CD14-positive monocyte (primary cell): ENCODE measurements at regions not wholly inside any gene's neighbourhood (a gene's known extent, or its start where the extent isn't known, plus 50 kb on each side); places are given as distances from the start of the nearest gene placed in this dataset.
"Not testable (repeated sequence)": the region's sequence is repeated elsewhere in the genome, so short reads cannot be mapped to it uniquely, and the experiment has no call there.

ENCODE experiments used
- DNase-seq, 3 donors: peaks; one replicate each; pipeline ENCODE4 v3.0.0-alpha.2; 2011 to 2022
- H2AFZ ChIP-seq: 2 replicates; pipeline ENCODE4 v1.6.0; 2012; ENCODE audit warnings: mild to moderate bottlenecking, low read depth, low read length, inconsistent platforms; ENCODE audit not compliant: insufficient read depth, poor library complexity, severe bottlenecking
- H3K27ac ChIP-seq, 2 donors: 1 replicate in 1 of 2; 2 replicates in 1 of 2; pipeline ENCODE4 v1.5.1; 2012 to 2013; ENCODE audit warnings: low read length in 2 of 2, control low read depth in 1 of 2, inconsistent platforms in 1 of 2, low read depth in 1 of 2, mild to moderate bottlenecking in 1 of 2
- H3K27me3 ChIP-seq, 2 donors: one replicate each; pipeline versions ENCODE4 v1.6.0 to v1.6.1; 2011 to 2013; ENCODE audit warnings: low read length in 2 of 2; ENCODE audit not compliant: control insufficient read depth in 2 of 2, insufficient read depth in 2 of 2
- H3K36me3 ChIP-seq, 2 donors: replicated peaks in 1 of 2; 1 replicate in 1 of 2; 2 replicates in 1 of 2; pipeline versions ENCODE4 v1.5.1 to v1.6.1; 2012 to 2013; ENCODE audit warnings: low read length in 2 of 2, control low read depth in 1 of 2, inconsistent platforms in 1 of 2, mild to moderate bottlenecking in 1 of 2; ENCODE audit not compliant: insufficient read depth in 2 of 2, control insufficient read depth in 1 of 2
- H3K4me1 ChIP-seq, 2 donors: 1 replicate in 1 of 2; 2 replicates in 1 of 2; pipeline versions ENCODE4 v1.5.1 to v1.6.1; 2012 to 2013; ENCODE audit warnings: low read length in 2 of 2, control low read depth in 1 of 2, inconsistent platforms in 1 of 2, mild to moderate bottlenecking in 1 of 2, moderate library complexity in 1 of 2; ENCODE audit not compliant: insufficient read depth in 2 of 2, control insufficient read depth in 1 of 2
- H3K4me2 ChIP-seq: replicated peaks from 2 replicates; pipeline ENCODE3; 2012; ENCODE audit warnings: low read length, moderate library complexity, mild to moderate bottlenecking; ENCODE audit not compliant: poor library complexity, severe bottlenecking; ENCODE audit errors: extremely low read depth
- H3K4me3 ChIP-seq, 3 experiments: fragments of 200-600 bp in 1 of 3; sonication (generic) in 1 of 3; replicated peaks in 1 of 3; 1 replicate in 2 of 3; 2 replicates in 1 of 3; pipeline ENCODE4 v1.5.1; 2011 to 2013; ENCODE audit warnings: low read length in 3 of 3, mild to moderate bottlenecking in 3 of 3, control low read depth in 2 of 3, low read depth in 2 of 3, inconsistent platforms in 1 of 3, moderate library complexity in 1 of 3
- H3K79me2 ChIP-seq: 2 replicates; pipeline ENCODE4 v1.6.0; 2012; ENCODE audit warnings: mild to moderate bottlenecking, control low read depth, inconsistent platforms, low read length, moderate library complexity; ENCODE audit not compliant: insufficient read depth
- H3K9ac ChIP-seq: 2 replicates; pipeline ENCODE4 v1.6.0; 2017; ENCODE audit warnings: low read length, mild to moderate bottlenecking; ENCODE audit not compliant: insufficient read depth, poor library complexity, severe bottlenecking
- H3K9me3 ChIP-seq, 2 donors: replicated peaks in 1 of 2; 1 replicate in 1 of 2; 2 replicates in 1 of 2; pipeline versions ENCODE4 v1.5.1 to v1.6.1; 2012 to 2013; ENCODE audit warnings: low read length in 2 of 2, control low read depth in 1 of 2; ENCODE audit not compliant: control insufficient read depth in 1 of 2, insufficient read depth in 1 of 2
- H4K20me1 ChIP-seq: 2 replicates; pipeline ENCODE4 v1.6.0; 2012; ENCODE audit warnings: mild to moderate bottlenecking, low read length, control low read depth, moderate library complexity; ENCODE audit not compliant: insufficient read depth
- H3K27ac Mint-ChIP-seq, 7 donors: one replicate each; pipeline ENCODE4 v1.8.0; 2020; ENCODE audit warnings: mild to moderate bottlenecking in 7 of 7, mixed read lengths in 7 of 7, moderate library complexity in 6 of 7, inconsistent platforms in 2 of 7
- H3K27me3 Mint-ChIP-seq, 3 donors: one replicate each; pipeline ENCODE4 v1.8.0; 2021 to 2022; ENCODE audit warnings: low read depth in 3 of 3, mild to moderate bottlenecking in 3 of 3, mixed read lengths in 3 of 3, moderate library complexity in 3 of 3, inconsistent platforms in 1 of 3
- H3K36me3 Mint-ChIP-seq, 2 donors: one replicate each; pipeline ENCODE4 v1.8.0; 2020; ENCODE audit warnings: mixed read lengths in 2 of 2, inconsistent platforms in 1 of 2, mild to moderate bottlenecking in 1 of 2
- H3K4me1 Mint-ChIP-seq: one replicate; pipeline ENCODE4 v1.8.0; 2020; ENCODE audit warnings: mild to moderate bottlenecking, mixed read lengths
- H3K4me3 Mint-ChIP-seq, 2 donors: one replicate each; pipeline ENCODE4 v1.8.0; 2020; ENCODE audit warnings: mild to moderate bottlenecking in 2 of 2, mixed read lengths in 2 of 2, moderate library complexity in 1 of 2
- H3K9me3 Mint-ChIP-seq, 7 donors: one replicate each; pipeline ENCODE4 v1.8.0; 2020 to 2022; ENCODE audit warnings: mixed read lengths in 7 of 7, mild to moderate bottlenecking in 6 of 7, moderate library complexity in 6 of 7, inconsistent platforms in 2 of 7
- CTCF ChIP-seq: fragments of 200-600 bp; IDR thresholded peaks from one replicate; pipeline ENCODE4 v1.8.0; 2022; ENCODE audit warnings: antibody characterized with exemption, mild to moderate bottlenecking
- WGBS: methylation state at CpG from one replicate; pipeline ENCODE4 v1.1.5; 2013; ENCODE audit warnings: missing lambda C conversion rate; ENCODE audit not compliant: insufficient coverage; 5-methylcytosine and 5-hydroxymethylcytosine counted together
- intact Hi-C, 2 donors: fragments of 100-400 bp; cut with micrococcal nuclease; formaldehyde crosslinking; loops; one replicate each; pipeline versions ENCODE4 v1.15.0 to v1.15.1; 2023

- H3K79me2 ChIP-seq: no peaks in the 10 kb centered on the region
- no peak overlapping the region for H3K9ac ChIP-seq
- no peak overlapping the region for H3K27ac ChIP-seq
- H3K36me3 Mint-ChIP-seq: no peaks in the 10 kb centered on the region
- H3K4me3 Mint-ChIP-seq: no peak overlapping the region
- no peak overlapping the region for H2AFZ ChIP-seq
- WGBS: 100% methylated on average over 7 of the region's 9 CpGs
- no peak for TF ChIP-seq CTCF
- H3K27me3 Mint-ChIP-seq: peaks cover 0 to 1% (median 0%) of the 10 kb centered on the region in 3 donors
- peaks cover 11% of the 10 kb centered on the region for H3K4me1 Mint-ChIP-seq
- no peak overlapping the region for H3K4me2 ChIP-seq
- no peak overlapping the region for H3K4me3 ChIP-seq
- H4K20me1 ChIP-seq: no peaks in the 10 kb centered on the region
- no peaks in the 10 kb centered on the region for H3K9me3 ChIP-seq
- H3K9me3 Mint-ChIP-seq: peaks cover 0 to 2% (median 0%) of the 10 kb centered on the region in 7 donors
- H3K4me1 ChIP-seq: no peaks in the 10 kb centered on the region
- H3K36me3 ChIP-seq: no peaks in the 10 kb centered on the region
- no peaks in the 10 kb centered on the region for H3K27me3 ChIP-seq
- DNase-seq: no peak
- peak overlapping the region in 1 of 7 donors; percentile 30 for H3K27ac Mint-ChIP-seq
- intact Hi-C loops: no loop called here
Observed at GRCh38 chr18:10149768-10150556, 236.1 kb downstream of the VAPA start.

- H3K4me3 ChIP-seq, H2AFZ ChIP-seq, H3K9me3 ChIP-seq, H3K27ac Mint-ChIP-seq, H3K27me3 ChIP-seq, H3K36me3 ChIP-seq, DNase-seq, intact Hi-C loops, H4K20me1 ChIP-seq, H3K9me3 Mint-ChIP-seq, H3K9ac ChIP-seq, H3K4me3 Mint-ChIP-seq, H3K27me3 Mint-ChIP-seq, H3K4me2 ChIP-seq, H3K79me2 ChIP-seq, H3K27ac ChIP-seq, H3K36me3 Mint-ChIP-seq, H3K4me1 ChIP-seq: not testable (repeated sequence)
- 92% methylated on average over 14 of the region's 17 CpGs for WGBS
- H3K4me1 Mint-ChIP-seq: peaks cover 11% of the 10 kb centered on the region
Observed at GRCh38 chr18:10150576-10150975, 236.8 kb downstream of the VAPA start.
